Activated CD4-positive, alpha-beta memory T cell treated with anti-CD3 and anti-CD28 coated beads, Interleukin-2, amount 10 ng/mL, durations not matched to agents 7 days and 5 days (primary cell): ENCODE measurements at regions not wholly inside any gene's neighbourhood (a gene's known extent, or its start where the extent isn't known, plus 50 kb on each side); places are given as distances from the start of the nearest gene placed in this dataset.

Source experiments
- CTCF ChIA-PET: fragments of 350-600 bp; sonication (Branson Sonifier 250); formaldehyde crosslinking; loops from one replicate; lab custom pipeline; 2021; ENCODE audit warnings: antibody characterized with exemption, inconsistent platforms; lab: Charles Lee
- POLR2A ChIA-PET: fragments of 350-600 bp; sonication (Branson Sonifier 250); formaldehyde crosslinking; loops from one replicate; lab custom pipeline; 2021; ENCODE audit warnings: antibody characterized with exemption; lab: Charles Lee
- DNase-seq: peaks from one replicate; pipeline ENCODE4 v3.0.0-alpha.2; 2020
- H3K27ac Mint-ChIP-seq: one replicate; pipeline ENCODE4 v1.8.0; 2021; ENCODE audit warnings: mild to moderate bottlenecking, mixed read lengths
- H3K27me3 Mint-ChIP-seq: one replicate; pipeline ENCODE4 v1.8.0; 2021; ENCODE audit warnings: mixed read lengths
- H3K36me3 Mint-ChIP-seq: one replicate; pipeline ENCODE4 v1.8.0; 2021; ENCODE audit warnings: low read depth, mixed read lengths
- H3K4me1 Mint-ChIP-seq: one replicate; pipeline ENCODE4 v1.8.0; 2021; ENCODE audit warnings: mixed read lengths
- H3K4me3 Mint-ChIP-seq: one replicate; pipeline ENCODE4 v1.8.0; 2021; ENCODE audit warnings: mild to moderate bottlenecking, mixed read lengths
- H3K9me3 Mint-ChIP-seq: one replicate; pipeline ENCODE4 v1.8.0; 2021; ENCODE audit warnings: mixed read lengths

DNA sequence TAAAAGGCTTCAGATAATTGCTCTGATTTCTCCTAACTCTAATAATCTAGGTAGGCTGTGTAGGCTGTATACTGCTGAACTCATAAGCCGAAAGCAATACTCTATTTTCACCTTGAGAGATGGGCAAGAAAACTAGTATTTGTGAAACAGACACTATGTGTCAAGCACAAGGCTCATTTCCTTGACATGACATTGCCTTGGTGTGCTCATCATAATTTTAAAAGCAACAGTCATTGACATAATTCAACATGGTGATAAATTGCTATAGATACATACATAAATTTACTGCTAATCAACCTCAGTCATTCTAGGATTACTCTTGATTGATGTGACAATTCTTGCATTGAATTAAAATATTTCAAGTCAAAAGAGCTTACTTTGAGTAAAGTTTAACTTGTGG lies 304.7 kb downstream of the CNTN3 start:
- no peaks in the 10 kb centered on the region for H3K27me3 Mint-ChIP-seq
- no peak overlapping the region for H3K4me3 Mint-ChIP-seq
- H3K4me1 Mint-ChIP-seq, result no peaks in the 10 kb centered on the region
- H3K36me3 Mint-ChIP-seq, result no peaks in the 10 kb centered on the region
- no peak overlapping the region for H3K27ac Mint-ChIP-seq
- no peak for DNase-seq
- CTCF ChIA-PET, result no interaction called here
- peaks cover 14% of the 10 kb centered on the region for H3K9me3 Mint-ChIP-seq
- POLR2A ChIA-PET, result no interaction called here

GRCh38 chr3:74304424-74304823 lies 310.0 kb downstream of the CNTN3 start:
- Mint-ChIP-seq H3K4me1 (no peaks in the 10 kb centered on the region), H3K27me3 (no peaks in the 10 kb centered on the region), H3K9me3 (peaks cover 6% of the 10 kb centered on the region), H3K27ac (no peak overlapping the region), H3K36me3 (no peaks in the 10 kb centered on the region), H3K4me3 (no peak overlapping the region)
- DNase-seq, result no peak
- ChIA-PET POLR2A (no interaction called here), CTCF (no interaction called here)

DNA sequence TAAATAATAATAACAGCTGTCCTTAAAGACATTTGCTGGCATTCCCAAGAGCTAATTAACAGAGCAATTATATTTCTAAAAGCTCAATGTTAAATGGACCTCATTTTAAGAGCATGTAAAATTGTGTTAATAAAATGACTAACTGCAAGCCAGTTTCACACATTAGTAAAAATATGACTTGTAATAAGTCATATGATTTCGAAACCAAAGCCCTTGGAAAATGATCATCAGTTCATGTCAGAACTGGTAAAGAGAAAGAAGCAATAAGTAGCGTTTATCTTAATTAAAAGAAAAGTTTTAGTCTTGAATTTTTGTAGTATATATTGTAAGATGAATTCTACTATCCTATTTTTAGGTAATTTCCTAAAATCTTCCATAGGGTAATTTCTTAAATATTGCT lies 310.7 kb downstream of the CNTN3 start:
- Mint-ChIP-seq H3K27me3 (no peaks in the 10 kb centered on the region), H3K36me3 (no peaks in the 10 kb centered on the region), H3K27ac (no peak overlapping the region), H3K4me1 (no peaks in the 10 kb centered on the region), H3K9me3 (peaks cover 6% of the 10 kb centered on the region), H3K4me3 (no peak overlapping the region)
- DNase-seq, result no peak
- CTCF ChIA-PET, result no interaction called here
- POLR2A ChIA-PET, result no interaction called here

DNA sequence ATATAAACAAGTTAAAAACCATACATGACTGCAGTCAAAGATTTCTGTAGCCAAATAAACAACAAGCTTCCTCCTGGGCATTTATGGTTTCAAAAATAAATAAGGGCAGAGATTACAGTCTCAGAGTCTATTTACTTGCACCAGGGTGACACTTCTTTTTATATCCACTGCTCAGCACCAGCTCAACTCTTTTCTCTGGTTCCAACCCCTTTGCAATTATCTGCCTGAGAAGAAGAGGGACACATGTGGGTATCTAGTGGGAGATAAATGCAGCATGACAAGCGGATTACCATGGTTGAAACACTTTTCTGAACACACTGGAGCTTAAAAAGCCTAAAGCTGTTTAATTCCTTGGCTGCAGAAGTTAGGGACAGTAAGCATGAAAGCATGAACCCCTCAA lies 311.5 kb downstream of the CNTN3 start:
- no peak for DNase-seq
- Mint-ChIP-seq H3K36me3 (no peaks in the 10 kb centered on the region), H3K4me3 (no peak overlapping the region), H3K9me3 (peaks cover 8% of the 10 kb centered on the region), H3K4me1 (no peaks in the 10 kb centered on the region), H3K27ac (no peak overlapping the region), H3K27me3 (no peaks in the 10 kb centered on the region)
- CTCF ChIA-PET, result no interaction called here
- POLR2A ChIA-PET, result no interaction called here

- H3K4me3 Mint-ChIP-seq, result no peak overlapping the region
- H3K27ac Mint-ChIP-seq, result no peak overlapping the region
- DNase-seq, result no peak
- no peaks in the 10 kb centered on the region for H3K36me3 Mint-ChIP-seq
- ChIA-PET POLR2A (no interaction called here), CTCF (no interaction called here)
- H3K9me3 Mint-ChIP-seq, result peaks cover 10% of the 10 kb centered on the region
- no peaks in the 10 kb centered on the region for H3K27me3 Mint-ChIP-seq
- no peaks in the 10 kb centered on the region for H3K4me1 Mint-ChIP-seq
Measured at GRCh38 chr3:74302281-74302680, 312.2 kb downstream of the CNTN3 start.

- H3K4me1 Mint-ChIP-seq, result no peaks in the 10 kb centered on the region
Measured at GRCh38 chr3:74301056-74301455, 313.4 kb downstream of the CNTN3 start.

DNA sequence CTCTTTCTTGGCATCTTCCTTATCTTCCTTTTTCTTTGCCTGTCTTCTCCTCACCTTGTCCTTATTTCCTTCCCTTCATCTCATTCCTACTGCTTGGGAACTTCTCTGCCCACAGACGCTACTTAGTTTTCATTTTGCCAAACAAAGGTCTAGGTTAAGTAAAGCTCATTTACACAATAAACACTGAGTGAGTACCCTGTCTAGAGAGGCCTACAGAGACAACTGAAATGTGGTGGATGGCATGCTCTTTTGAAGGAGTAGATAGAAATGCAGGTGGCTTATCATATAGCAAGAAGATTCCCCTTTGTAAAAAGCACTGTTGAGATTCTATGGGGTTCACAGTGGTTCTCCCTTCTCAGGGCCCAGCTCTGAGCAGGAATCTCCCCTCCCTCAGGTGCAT lies 319.0 kb downstream of the CNTN3 start:
- Mint-ChIP-seq H3K27me3 (no peaks in the 10 kb centered on the region), H3K4me3 (no peak overlapping the region), H3K36me3 (no peaks in the 10 kb centered on the region), H3K4me1 (no peaks in the 10 kb centered on the region), H3K9me3 (peaks cover 10% of the 10 kb centered on the region), H3K27ac (no peak overlapping the region)
- ChIA-PET CTCF (no interaction called here), POLR2A (no interaction called here)
- DNase-seq, result no peak

More at GRCh38 chr3:74301056-74301455, 313.4 kb downstream of the CNTN3 start:
- Mint-ChIP-seq H3K9me3 (peaks cover 10% of the 10 kb centered on the region), H3K36me3 (no peaks in the 10 kb centered on the region), H3K27ac (no peak overlapping the region), H3K4me3 (no peak overlapping the region), H3K27me3 (no peaks in the 10 kb centered on the region)
- no peak for DNase-seq
- CTCF ChIA-PET, result no interaction called here
- POLR2A ChIA-PET, result no interaction called here

GRCh38 chr3:74288761-74289160 lies 325.7 kb downstream of the CNTN3 start:
- no peaks in the 10 kb centered on the region for H3K4me1 Mint-ChIP-seq
- ChIA-PET POLR2A (no interaction called here), CTCF (no interaction called here)
- no peak overlapping the region for H3K4me3 Mint-ChIP-seq
- no peak for DNase-seq
- no peak overlapping the region for H3K27ac Mint-ChIP-seq
- H3K9me3 Mint-ChIP-seq, result peaks cover 5% of the 10 kb centered on the region
- no peaks in the 10 kb centered on the region for H3K27me3 Mint-ChIP-seq
- no peaks in the 10 kb centered on the region for H3K36me3 Mint-ChIP-seq

DNA sequence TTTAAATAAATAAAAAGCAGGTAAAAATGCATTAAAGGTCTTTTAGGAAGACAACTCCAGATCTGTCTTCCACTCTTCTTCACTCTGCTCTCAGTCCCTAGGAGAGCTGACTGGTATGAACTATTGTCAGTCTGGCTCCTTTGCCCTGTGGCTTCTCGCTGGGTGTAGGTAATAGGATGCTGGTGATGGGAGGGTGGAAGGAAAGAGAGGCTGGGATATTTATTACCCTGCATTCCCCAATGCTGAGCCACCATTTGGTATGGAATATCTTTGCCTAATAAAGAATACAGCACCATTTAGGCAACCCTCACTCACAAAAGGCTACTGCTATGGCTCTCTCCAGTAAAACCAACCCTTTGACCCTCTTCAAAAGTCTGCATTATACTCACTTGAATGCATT lies 326.9 kb downstream of the CNTN3 start:
- Mint-ChIP-seq H3K4me3 (no peak overlapping the region), H3K36me3 (no peaks in the 10 kb centered on the region), H3K9me3 (peaks cover 5% of the 10 kb centered on the region), H3K27ac (no peak overlapping the region), H3K4me1 (no peaks in the 10 kb centered on the region), H3K27me3 (no peaks in the 10 kb centered on the region)
- no peak for DNase-seq
- POLR2A ChIA-PET, result no interaction called here
- CTCF ChIA-PET, result no interaction called here

DNA sequence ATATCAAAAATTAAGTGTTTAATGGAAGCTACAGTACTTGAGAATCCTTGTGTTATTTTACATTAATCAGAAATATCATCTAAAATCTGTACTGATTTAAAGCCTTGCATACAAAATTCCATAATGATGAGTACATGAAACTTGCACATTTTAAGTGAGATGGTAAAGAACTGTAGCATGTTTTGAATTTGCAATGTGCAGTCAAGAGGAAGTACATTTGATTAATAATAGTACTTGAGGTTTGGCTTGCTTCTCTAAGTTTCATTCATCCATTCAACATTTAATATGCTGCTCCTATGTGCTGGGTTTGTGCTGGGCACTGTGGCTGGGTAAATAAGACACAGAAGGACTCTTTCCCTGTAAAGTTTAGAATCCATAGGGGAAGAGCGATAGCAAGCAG lies 332.3 kb downstream of the CNTN3 start:
- Mint-ChIP-seq H3K9me3 (peaks cover 9% of the 10 kb centered on the region), H3K27me3 (no peaks in the 10 kb centered on the region)
- CTCF ChIA-PET, result no interaction called here

DNA sequence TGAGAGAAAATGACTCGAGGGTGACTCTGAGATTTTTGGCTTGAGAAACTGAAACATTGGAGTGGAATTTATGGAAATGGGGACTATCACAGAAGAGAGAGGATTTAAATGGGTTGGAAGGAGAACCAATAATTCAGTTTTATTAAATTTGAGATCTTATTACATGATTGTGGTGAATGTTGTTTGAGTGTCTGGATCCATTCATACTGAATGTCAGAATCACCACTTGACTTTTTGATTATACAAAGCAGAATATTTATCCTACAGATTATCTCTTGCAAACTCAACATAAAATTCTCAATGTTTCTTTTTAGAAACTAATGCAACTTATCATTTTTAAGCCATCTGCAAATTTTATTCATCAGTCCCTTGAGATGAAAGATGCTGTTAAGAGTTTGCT lies 332.8 kb downstream of the CNTN3 start:
- POLR2A ChIA-PET, result no interaction called here
- CTCF ChIA-PET, result no interaction called here
- H3K27me3 Mint-ChIP-seq, result no peaks in the 10 kb centered on the region
- H3K27ac Mint-ChIP-seq, result no peak overlapping the region
- peaks cover 14% of the 10 kb centered on the region for H3K9me3 Mint-ChIP-seq
- H3K36me3 Mint-ChIP-seq, result no peaks in the 10 kb centered on the region
- no peak for DNase-seq
- no peak overlapping the region for H3K4me3 Mint-ChIP-seq
- H3K4me1 Mint-ChIP-seq, result no peaks in the 10 kb centered on the region

More for the DNA sequence above, 332.3 kb downstream of the CNTN3 start:
- no peaks in the 10 kb centered on the region for H3K4me1 Mint-ChIP-seq
- H3K36me3 Mint-ChIP-seq, result no peaks in the 10 kb centered on the region
- POLR2A ChIA-PET, result no interaction called here
- H3K4me3 Mint-ChIP-seq, result no peak overlapping the region
- H3K27ac Mint-ChIP-seq, result no peak overlapping the region
- no peak for DNase-seq

- no peak overlapping the region for H3K4me3 Mint-ChIP-seq
- H3K27ac Mint-ChIP-seq, result no peak overlapping the region
- no peak for DNase-seq
- H3K27me3 Mint-ChIP-seq, result no peaks in the 10 kb centered on the region
- ChIA-PET CTCF (no interaction called here), POLR2A (no interaction called here)
- H3K36me3 Mint-ChIP-seq, result no peaks in the 10 kb centered on the region
- peaks cover 10% of the 10 kb centered on the region for H3K9me3 Mint-ChIP-seq
- H3K4me1 Mint-ChIP-seq, result no peaks in the 10 kb centered on the region
Measured at GRCh38 chr3:74273555-74274402, 340.7 kb downstream of the CNTN3 start.

- no peak for DNase-seq
- ChIA-PET POLR2A (no interaction called here), CTCF (no interaction called here)
- Mint-ChIP-seq H3K36me3 (no peaks in the 10 kb centered on the region), H3K4me1 (no peaks in the 10 kb centered on the region), H3K27me3 (no peaks in the 10 kb centered on the region), H3K4me3 (no peak overlapping the region), H3K9me3 (peaks cover 10% of the 10 kb centered on the region), H3K27ac (no peak overlapping the region)
Measured at GRCh38 chr3:74273091-74273490, 341.4 kb downstream of the CNTN3 start.

DNA sequence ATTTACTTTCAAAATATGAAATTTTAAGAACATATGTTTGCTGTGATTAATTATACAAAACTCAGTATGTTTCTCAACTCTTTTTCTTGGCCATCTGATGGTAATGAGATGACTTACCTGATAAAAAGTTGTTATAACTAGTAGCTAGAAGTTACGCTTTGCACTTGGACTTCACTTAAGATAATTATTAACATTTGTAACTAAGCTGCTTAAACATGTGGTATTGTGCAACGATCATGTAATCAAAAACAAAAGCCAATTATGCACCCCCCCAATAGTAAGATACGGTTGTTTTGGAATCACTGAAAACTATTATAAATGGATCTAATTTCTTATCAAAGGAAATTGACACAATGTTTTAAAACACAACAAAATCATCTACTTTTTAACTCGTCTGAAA lies 342.9 kb downstream of the CNTN3 start:
- H3K27me3 Mint-ChIP-seq, result no peaks in the 10 kb centered on the region
- H3K36me3 Mint-ChIP-seq, result no peaks in the 10 kb centered on the region
- ChIA-PET CTCF (no interaction called here), POLR2A (no interaction called here)
- no peak overlapping the region for H3K27ac Mint-ChIP-seq
- peaks cover 4% of the 10 kb centered on the region for H3K9me3 Mint-ChIP-seq
- DNase-seq, result no peak
- H3K4me3 Mint-ChIP-seq, result no peak overlapping the region
- no peaks in the 10 kb centered on the region for H3K4me1 Mint-ChIP-seq
